Gastroesophageal sphincter (tissue), 3 donors: ENCODE measurements at regions not wholly inside any gene's neighbourhood (a gene's known extent, or its start where the extent isn't known, plus 50 kb on each side); places are given as distances from the start of the nearest gene placed in this dataset.

Experiments used
- CTCF ChIP-seq, 4 experiments: fragments of 200-600 bp in 2 of 4; fragments of 450-650 bp in 2 of 4; sonication (generic) in 1 of 4; IDR thresholded peaks; one replicate each; pipeline ENCODE4 v1.5.1; 2017 to 2019; ENCODE audit warnings: antibody characterized with exemption in 4 of 4, mild to moderate bottlenecking in 2 of 4, moderate library complexity in 2 of 4
- POLR2A ChIP-seq, 2 donors: fragments of 450-650 bp; IDR thresholded peaks; one replicate each; pipeline ENCODE4 v1.6.1; 2017; ENCODE audit warnings: antibody characterized with exemption in 2 of 2, mild to moderate bottlenecking in 2 of 2, moderate library complexity in 1 of 2
- POLR2AphosphoS5 ChIP-seq: sonication (generic); formaldehyde crosslinking; IDR thresholded peaks from one replicate; pipeline ENCODE4 v1.6.1; 2017; ENCODE audit warnings: antibody characterized with exemption

- TF ChIP-seq CTCF (IDR thresholded peaks at IDR 0.05) (no peak), POLR2A (IDR thresholded peaks at IDR 0.05) (no peak), POLR2AphosphoS5 (no peak)
Measured at GRCh38 chr12:24408305-24408704, 458.8 kb upstream of the SOX5 start.
